D721Med (cell line): ENCODE measurements at regions not wholly inside any gene's neighbourhood (a gene's known extent, or its start where the extent isn't known, plus 50 kb on each side); places are given as distances from the start of the nearest gene placed in this dataset.

Experiments used
- DNase-seq: peaks from one replicate; pipeline ENCODE4 v3.0.0; 2011; ENCODE audit warnings: low spot score; ENCODE audit not compliant: insufficient read length
- FAIRE-seq: peaks from 2 replicates; lab custom pipeline; 2011; peaks lifted over from hg19 to GRCh38; lab: Jason Lieb, UNC
- TF ChIP-seq, protein P1 (sequence below): IDR thresholded peaks from 2 replicates; pipeline ENCODE4 v1.5.1; 2012; ENCODE audit warnings: mild to moderate bottlenecking, control low read depth; ENCODE audit not compliant: insufficient read depth; ENCODE audit errors: missing control alignments

DNA sequence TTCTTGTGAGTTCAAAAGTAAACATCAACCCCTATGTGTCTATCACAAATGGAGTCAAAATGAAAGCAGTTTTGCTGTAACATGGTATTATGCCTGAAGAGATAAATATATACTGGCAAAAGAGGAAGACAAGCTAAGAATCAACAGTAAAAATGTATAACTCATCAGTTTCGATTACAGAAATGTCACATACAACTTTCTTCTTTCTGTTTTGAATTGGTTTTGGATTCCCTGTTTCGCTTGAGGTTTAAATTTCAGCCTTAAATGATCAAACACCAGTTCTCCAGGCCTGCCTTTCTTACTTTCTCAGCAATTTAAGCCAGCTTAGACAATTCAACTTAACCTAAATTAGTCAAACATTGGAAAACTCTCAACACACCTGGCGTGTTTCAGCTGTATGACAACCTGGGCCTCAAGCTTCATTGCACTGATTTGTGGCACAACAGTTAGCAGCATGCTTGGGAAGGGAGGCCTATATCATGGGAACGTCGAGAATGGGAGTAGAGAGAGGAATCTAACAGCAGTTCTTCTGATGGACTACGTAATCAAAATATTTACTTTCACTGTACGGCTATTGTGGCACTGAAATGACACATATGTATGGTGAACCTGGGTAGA lies 51.9 kb upstream of the MARCKS start:
- DNase-seq: no peak
- TF ChIP-seq, protein P1, sequence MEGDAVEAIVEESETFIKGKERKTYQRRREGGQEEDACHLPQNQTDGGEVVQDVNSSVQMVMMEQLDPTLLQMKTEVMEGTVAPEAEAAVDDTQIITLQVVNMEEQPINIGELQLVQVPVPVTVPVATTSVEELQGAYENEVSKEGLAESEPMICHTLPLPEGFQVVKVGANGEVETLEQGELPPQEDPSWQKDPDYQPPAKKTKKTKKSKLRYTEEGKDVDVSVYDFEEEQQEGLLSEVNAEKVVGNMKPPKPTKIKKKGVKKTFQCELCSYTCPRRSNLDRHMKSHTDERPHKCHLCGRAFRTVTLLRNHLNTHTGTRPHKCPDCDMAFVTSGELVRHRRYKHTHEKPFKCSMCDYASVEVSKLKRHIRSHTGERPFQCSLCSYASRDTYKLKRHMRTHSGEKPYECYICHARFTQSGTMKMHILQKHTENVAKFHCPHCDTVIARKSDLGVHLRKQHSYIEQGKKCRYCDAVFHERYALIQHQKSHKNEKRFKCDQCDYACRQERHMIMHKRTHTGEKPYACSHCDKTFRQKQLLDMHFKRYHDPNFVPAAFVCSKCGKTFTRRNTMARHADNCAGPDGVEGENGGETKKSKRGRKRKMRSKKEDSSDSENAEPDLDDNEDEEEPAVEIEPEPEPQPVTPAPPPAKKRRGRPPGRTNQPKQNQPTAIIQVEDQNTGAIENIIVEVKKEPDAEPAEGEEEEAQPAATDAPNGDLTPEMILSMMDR: no peak
- FAIRE-seq: no peak

DNA sequence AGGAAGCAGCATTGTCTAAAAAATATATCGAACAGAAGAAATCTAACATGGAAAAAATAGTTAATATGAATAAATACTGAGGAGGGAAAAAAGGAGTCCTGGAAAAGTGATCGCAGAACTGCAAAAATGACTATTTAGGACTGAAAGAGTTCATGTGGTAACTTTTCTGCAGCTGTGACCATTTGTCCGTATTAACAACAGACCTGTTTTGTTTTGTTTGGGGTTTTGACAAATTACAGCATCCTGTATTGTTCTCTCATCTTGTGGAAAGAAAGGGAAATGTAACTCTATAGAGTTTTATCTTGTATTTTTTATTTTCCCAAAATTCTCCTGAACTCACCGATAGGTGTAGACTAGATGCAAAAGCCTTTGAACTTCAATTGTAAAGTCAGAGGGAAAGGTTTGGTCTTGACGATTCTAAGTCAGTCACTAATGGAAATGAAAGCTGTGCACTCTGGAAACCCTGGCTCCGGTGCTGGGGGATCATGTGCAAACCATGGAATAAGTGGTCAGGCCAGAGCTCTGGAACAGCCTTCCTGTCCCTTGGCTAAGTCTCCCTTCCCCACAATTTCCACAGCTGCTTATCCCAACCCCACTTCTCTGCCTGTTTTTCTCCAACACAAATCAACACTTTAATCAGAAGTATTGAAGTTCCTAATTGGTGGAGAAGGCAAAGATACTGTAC lies 51.2 kb upstream of the MARCKS start:
- FAIRE-seq (no peak), DNase-seq (no peak)
- TF ChIP-seq, protein P1: no peak
